Smooth muscle cell (in vitro differentiated cells): ENCODE measurements at regions not wholly inside any gene's neighbourhood (a gene's known extent, or its start where the extent isn't known, plus 50 kb on each side); places are given as distances from the start of the nearest gene placed in this dataset.

ENCODE experiments used
- DNase-seq: peaks from one replicate; lab custom pipeline; 2025; ENCODE audit not compliant: unreplicated experiment; lab: John Stamatoyannopoulos, UW
- H2AFZ ChIP-seq: fragments of 200-600 bp; sonication (generic); 2 replicates; pipeline ENCODE4 v1.6.0; 2016; ENCODE audit warnings: antibody characterized with exemption, low read depth, mild to moderate bottlenecking
- H3F3A ChIP-seq: fragments of 200-600 bp; sonication (generic); 2 replicates; pipeline ENCODE4 v1.6.0; 2017; ENCODE audit warnings: antibody characterized with exemption, low read depth
- H3K27ac ChIP-seq: fragments of 200-600 bp; sonication (generic); 2 replicates; pipeline ENCODE4 v1.5.1; 2016; ENCODE audit warnings: low read depth, mild to moderate bottlenecking
- H3K27me3 ChIP-seq: fragments of 200-600 bp; sonication (generic); 2 replicates; pipeline ENCODE4 v1.6.1; 2016; ENCODE audit warnings: low read depth, mild to moderate bottlenecking
- H3K36me3 ChIP-seq: fragments of 200-600 bp; sonication (generic); 2 replicates; pipeline ENCODE4 v1.5.1; 2016; ENCODE audit warnings: low read depth
- H3K4me1 ChIP-seq: fragments of 200-600 bp; sonication (generic); 2 replicates; pipeline ENCODE4 v1.5.1; 2016; ENCODE audit warnings: low read depth
- H3K4me2 ChIP-seq: fragments of 200-600 bp; sonication (generic); 2 replicates; pipeline ENCODE4 v1.6.0; 2016; ENCODE audit warnings: mild to moderate bottlenecking
- H3K4me3 ChIP-seq: fragments of 200-600 bp; sonication (generic); 2 replicates; pipeline ENCODE4 v1.5.1; 2016; ENCODE audit warnings: mild to moderate bottlenecking
- H3K79me2 ChIP-seq: fragments of 200-600 bp; sonication (generic); 2 replicates; pipeline ENCODE4 v1.6.0; 2016; ENCODE audit warnings: low read depth, mild to moderate bottlenecking
- H3K9ac ChIP-seq: fragments of 200-600 bp; sonication (generic); 2 replicates; pipeline ENCODE4 v1.6.0; 2016; ENCODE audit warnings: low read depth
- H3K9me3 ChIP-seq: fragments of 200-600 bp; sonication (generic); replicated peaks from 2 replicates; pipeline ENCODE4 v1.5.1; 2016; ENCODE audit warnings: low read depth
- H4K20me1 ChIP-seq: fragments of 200-600 bp; sonication (generic); 2 replicates; pipeline ENCODE4 v1.6.0; 2016; ENCODE audit warnings: low read depth
- CTCF ChIP-seq: fragments of 200-600 bp; sonication (generic); IDR thresholded peaks from 2 replicates; pipeline ENCODE4 v1.5.1; 2017; ENCODE audit warnings: borderline replicate concordance, mild to moderate bottlenecking, antibody characterized with exemption; ENCODE audit not compliant: insufficient read depth, poor library complexity, severe bottlenecking
- WGBS: methylation state at CpG from one replicate; pipeline ENCODE4 v1.1.7; 2016; ENCODE audit warnings: low lambda C conversion rate; 5-methylcytosine and 5-hydroxymethylcytosine counted together

- H3K27ac ChIP-seq, result no peak overlapping the region
- TF ChIP-seq CTCF, result no peak
- 94% methylated on average over 3 of the region's 3 CpGs for whole genome bisulfite sequencing
- H4K20me1 ChIP-seq, result no peaks in the 10 kb centered on the region
- no peak overlapping the region for H3K9ac ChIP-seq
- H3K9me3 ChIP-seq, result no peaks in the 10 kb centered on the region
- no peak overlapping the region for H2AFZ ChIP-seq
- no peaks in the 10 kb centered on the region for H3K79me2 ChIP-seq
- H3K36me3 ChIP-seq, result no peaks in the 10 kb centered on the region
- no peak overlapping the region for H3K4me2 ChIP-seq
- DNase-seq, result no peak
- H3K4me1 ChIP-seq, result no peaks in the 10 kb centered on the region
- H3F3A ChIP-seq, result no peaks in the 10 kb centered on the region
- no peak overlapping the region for H3K4me3 ChIP-seq
- H3K27me3 ChIP-seq, result peaks cover 45% of the 10 kb centered on the region
Measured at GRCh38 chr5:86536396-86536795, 81.3 kb upstream of the COX7C start.

GRCh38 chr5:86542532-86542931 is 75.2 kb upstream of the COX7C start:
- Histone ChIP-seq H3K27me3 (peaks cover 18% of the 10 kb centered on the region), H4K20me1 (no peaks in the 10 kb centered on the region), H3K27ac (no peak overlapping the region), H3K4me1 (no peaks in the 10 kb centered on the region), H3K79me2 (no peaks in the 10 kb centered on the region), H3K4me3 (no peak overlapping the region), H3K9me3 (no peaks in the 10 kb centered on the region), H3K9ac (no peak overlapping the region), H3K36me3 (no peaks in the 10 kb centered on the region), H2AFZ (no peak overlapping the region), H3K4me2 (no peak overlapping the region), H3F3A (no peaks in the 10 kb centered on the region)
- 82% methylated on average over 3 of the region's 3 CpGs for WGBS
- no peak for DNase-seq
- no peak for TF ChIP-seq CTCF

GRCh38 chr5:86546044-86546443 is 71.7 kb upstream of the COX7C start:
- Histone ChIP-seq H2AFZ (no peak overlapping the region), H3K27ac (no peak overlapping the region), H3K9ac (no peak overlapping the region), H3K27me3 (no peaks in the 10 kb centered on the region), H3K4me3 (no peak overlapping the region), H3K4me1 (no peaks in the 10 kb centered on the region), H3F3A (no peaks in the 10 kb centered on the region), H4K20me1 (no peaks in the 10 kb centered on the region), H3K79me2 (no peaks in the 10 kb centered on the region), H3K9me3 (no peaks in the 10 kb centered on the region), H3K4me2 (no peak overlapping the region), H3K36me3 (no peaks in the 10 kb centered on the region)
- no peak for DNase-seq
- no peak for TF ChIP-seq CTCF
- WGBS, result 86% methylated on average over 2 of the region's 2 CpGs

- Histone ChIP-seq H3K79me2 (no peaks in the 10 kb centered on the region), H3K27me3 (no peaks in the 10 kb centered on the region), H3K9me3 (no peaks in the 10 kb centered on the region), H3K9ac (no peak overlapping the region), H3K4me2 (no peak overlapping the region), H3K36me3 (no peaks in the 10 kb centered on the region), H3K27ac (no peak overlapping the region), H4K20me1 (no peaks in the 10 kb centered on the region), H3K4me1 (no peaks in the 10 kb centered on the region), H3K4me3 (no peak overlapping the region), H3F3A (no peaks in the 10 kb centered on the region), H2AFZ (no peak overlapping the region)
- DNase-seq, result no peak
- WGBS, result 90% methylated on average over 4 of the region's 4 CpGs
- no peak for TF ChIP-seq CTCF
Measured at GRCh38 chr5:86546582-86546981, 71.2 kb upstream of the COX7C start.
